ENCODE measurements at regions not wholly inside any gene's neighbourhood (a gene's known extent, or its start where the extent isn't known, plus 50 kb on each side); places are given as distances from the start of the nearest gene placed in this dataset.

DNA sequence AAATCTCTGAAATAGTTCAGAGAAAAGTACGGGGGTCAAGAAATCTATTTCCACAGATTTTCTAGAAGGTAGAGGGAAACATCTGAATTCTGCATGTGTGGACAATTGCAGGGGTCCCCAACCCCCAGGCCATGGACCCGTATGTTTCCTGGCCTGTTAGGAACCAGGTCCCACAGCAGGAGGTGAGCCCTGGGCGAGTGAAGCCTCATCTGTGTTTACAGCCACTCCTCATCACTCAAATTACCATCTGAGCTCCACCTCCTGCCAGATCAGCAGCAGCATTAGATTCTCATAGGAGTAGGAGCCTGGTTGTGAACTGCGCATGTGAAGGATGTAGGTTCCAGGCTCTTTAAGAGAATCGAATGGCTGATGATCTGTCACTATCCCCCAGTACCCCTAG lies 200.5 kb upstream of the EDIL3 start:
- Histone ChIP-seq H3K4me3 (ENCODE audit: severe bottlenecking) (no peak overlapping the region), H3K27me3 (ENCODE audit: insufficient read depth, poor library complexity, severe bottlenecking) (peaks cover 10% of the 10 kb centered on the region), H3K36me3 (ENCODE audit: low read depth) (no peaks in the 10 kb centered on the region), H3K4me1 (ENCODE audit: insufficient read depth, poor library complexity, severe bottlenecking) (no peaks in the 10 kb centered on the region), H3K27ac (ENCODE audit: poor library complexity, severe bottlenecking) (no peak overlapping the region), H3K9me3 (ENCODE audit: severe bottlenecking) (no peaks in the 10 kb centered on the region)
- ATAC-seq (ENCODE audit: low read depth) (no peak), DNase-seq (ENCODE audit: low spot score) (no peak)
- TF ChIP-seq, protein P1, sequence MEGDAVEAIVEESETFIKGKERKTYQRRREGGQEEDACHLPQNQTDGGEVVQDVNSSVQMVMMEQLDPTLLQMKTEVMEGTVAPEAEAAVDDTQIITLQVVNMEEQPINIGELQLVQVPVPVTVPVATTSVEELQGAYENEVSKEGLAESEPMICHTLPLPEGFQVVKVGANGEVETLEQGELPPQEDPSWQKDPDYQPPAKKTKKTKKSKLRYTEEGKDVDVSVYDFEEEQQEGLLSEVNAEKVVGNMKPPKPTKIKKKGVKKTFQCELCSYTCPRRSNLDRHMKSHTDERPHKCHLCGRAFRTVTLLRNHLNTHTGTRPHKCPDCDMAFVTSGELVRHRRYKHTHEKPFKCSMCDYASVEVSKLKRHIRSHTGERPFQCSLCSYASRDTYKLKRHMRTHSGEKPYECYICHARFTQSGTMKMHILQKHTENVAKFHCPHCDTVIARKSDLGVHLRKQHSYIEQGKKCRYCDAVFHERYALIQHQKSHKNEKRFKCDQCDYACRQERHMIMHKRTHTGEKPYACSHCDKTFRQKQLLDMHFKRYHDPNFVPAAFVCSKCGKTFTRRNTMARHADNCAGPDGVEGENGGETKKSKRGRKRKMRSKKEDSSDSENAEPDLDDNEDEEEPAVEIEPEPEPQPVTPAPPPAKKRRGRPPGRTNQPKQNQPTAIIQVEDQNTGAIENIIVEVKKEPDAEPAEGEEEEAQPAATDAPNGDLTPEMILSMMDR (IDR thresholded peaks at IDR 0.05; ENCODE audit: poor library complexity, severe bottlenecking), result no peak

DNA sequence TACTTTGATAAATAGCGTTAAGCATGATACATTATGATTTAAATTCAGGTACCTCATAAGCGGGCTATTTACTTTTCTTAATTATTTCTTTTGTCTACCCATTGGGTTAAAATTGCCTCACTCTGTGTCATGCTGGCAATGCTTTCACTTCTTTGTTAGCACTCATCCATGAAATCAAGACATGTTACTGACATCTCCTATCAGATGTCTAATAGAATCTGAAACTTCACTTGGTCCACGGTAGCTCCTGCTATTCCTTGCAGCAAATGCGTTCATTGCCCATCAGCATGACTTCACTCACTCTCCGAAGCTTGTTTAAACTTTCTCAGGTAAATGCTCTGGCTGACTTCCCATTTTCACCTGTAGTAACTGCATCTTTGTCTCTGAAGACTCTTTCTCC lies 193.5 kb upstream of the EDIL3 start:
- TF ChIP-seq, protein P1 (IDR thresholded peaks at IDR 0.05; ENCODE audit: poor library complexity, severe bottlenecking), result no peak
- ATAC-seq (ENCODE audit: low read depth), result no peak
- Histone ChIP-seq H3K27me3 (ENCODE audit: insufficient read depth, poor library complexity, severe bottlenecking) (peaks cover 17% of the 10 kb centered on the region), H3K27ac (ENCODE audit: poor library complexity, severe bottlenecking) (no peak overlapping the region), H3K4me1 (ENCODE audit: insufficient read depth, poor library complexity, severe bottlenecking) (no peaks in the 10 kb centered on the region), H3K36me3 (ENCODE audit: low read depth) (no peaks in the 10 kb centered on the region), H3K9me3 (ENCODE audit: severe bottlenecking) (no peaks in the 10 kb centered on the region), H3K4me3 (ENCODE audit: severe bottlenecking) (no peak overlapping the region)
- no peak for DNase-seq (ENCODE audit: low spot score)

DNA sequence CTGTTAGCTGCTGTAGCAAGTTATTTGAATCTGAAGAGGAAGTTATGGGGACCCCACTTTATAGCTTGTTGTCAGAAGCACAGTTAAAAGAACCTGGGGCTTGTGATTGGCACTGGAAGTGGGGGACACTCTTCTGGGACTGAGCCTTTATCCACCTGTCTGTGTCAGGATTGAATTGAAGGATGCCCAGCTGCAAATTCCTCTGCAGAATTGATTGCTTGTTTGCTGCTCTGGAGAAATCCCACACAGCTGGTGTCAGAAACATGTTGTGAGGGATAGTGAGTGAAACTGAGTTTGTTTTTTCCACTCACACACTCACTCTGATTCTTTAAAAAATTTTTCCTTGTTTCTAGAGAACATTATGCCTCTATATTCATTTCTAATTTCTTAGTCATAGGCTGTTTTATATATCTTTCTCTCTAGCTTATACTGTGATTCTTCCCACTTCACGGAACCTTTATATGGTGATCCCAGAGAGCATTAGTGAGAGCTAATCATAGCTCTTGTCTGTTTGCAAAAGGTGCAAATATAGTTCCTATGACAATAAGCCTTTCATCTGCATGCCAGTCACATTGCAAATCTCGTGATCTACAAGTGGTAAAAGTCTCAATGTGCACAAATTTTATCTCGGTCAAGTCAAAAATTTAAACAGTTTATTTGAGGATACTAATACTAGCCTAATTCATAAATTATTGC lies 188.5 kb upstream of the EDIL3 start:
- no peak for ATAC-seq (ENCODE audit: low read depth)
- no peak for DNase-seq (ENCODE audit: low spot score)
- H3K9me3 ChIP-seq (ENCODE audit: severe bottlenecking), result no peaks in the 10 kb centered on the region
- TF ChIP-seq, protein P1 (IDR thresholded peaks at IDR 0.05; ENCODE audit: poor library complexity, severe bottlenecking), result no peak
- H3K27me3 ChIP-seq (ENCODE audit: insufficient read depth, poor library complexity, severe bottlenecking), result peaks cover 15% of the 10 kb centered on the region
- H3K4me1 ChIP-seq (ENCODE audit: insufficient read depth, poor library complexity, severe bottlenecking), result no peaks in the 10 kb centered on the region
- no peaks in the 10 kb centered on the region for H3K36me3 ChIP-seq (ENCODE audit: low read depth)
- H3K27ac ChIP-seq (ENCODE audit: poor library complexity, severe bottlenecking), result no peak overlapping the region
- H3K4me3 ChIP-seq (ENCODE audit: severe bottlenecking), result no peak overlapping the region

DNA sequence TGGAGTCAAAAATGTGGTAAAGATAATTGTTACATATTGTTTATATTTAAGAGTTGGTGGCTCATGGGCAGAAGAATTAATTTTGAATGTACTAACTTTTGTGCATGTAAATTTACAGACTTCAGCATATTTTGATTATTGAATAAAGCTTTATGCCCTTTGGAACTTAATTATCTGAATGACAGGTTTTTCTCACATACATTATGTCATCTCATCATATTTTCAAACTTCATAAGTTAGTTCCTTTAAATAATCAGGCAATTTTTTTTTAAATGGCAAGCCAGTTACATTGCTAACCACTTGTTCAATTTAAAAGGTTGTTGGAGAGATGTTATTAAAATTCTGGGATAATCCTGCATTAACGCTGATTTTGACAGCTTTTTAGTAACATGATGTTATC lies 184.6 kb upstream of the EDIL3 start:
- ATAC-seq (ENCODE audit: low read depth), result no peak
- Histone ChIP-seq H3K27ac (ENCODE audit: poor library complexity, severe bottlenecking) (no peak overlapping the region), H3K4me1 (ENCODE audit: insufficient read depth, poor library complexity, severe bottlenecking) (no peaks in the 10 kb centered on the region), H3K36me3 (ENCODE audit: low read depth) (no peaks in the 10 kb centered on the region), H3K9me3 (ENCODE audit: severe bottlenecking) (no peaks in the 10 kb centered on the region), H3K4me3 (ENCODE audit: severe bottlenecking) (no peak overlapping the region), H3K27me3 (ENCODE audit: insufficient read depth, poor library complexity, severe bottlenecking) (peaks cover 19% of the 10 kb centered on the region)
- TF ChIP-seq, protein P1 (IDR thresholded peaks at IDR 0.05; ENCODE audit: poor library complexity, severe bottlenecking), result no peak
- DNase-seq (ENCODE audit: low spot score), result no peak

DNA sequence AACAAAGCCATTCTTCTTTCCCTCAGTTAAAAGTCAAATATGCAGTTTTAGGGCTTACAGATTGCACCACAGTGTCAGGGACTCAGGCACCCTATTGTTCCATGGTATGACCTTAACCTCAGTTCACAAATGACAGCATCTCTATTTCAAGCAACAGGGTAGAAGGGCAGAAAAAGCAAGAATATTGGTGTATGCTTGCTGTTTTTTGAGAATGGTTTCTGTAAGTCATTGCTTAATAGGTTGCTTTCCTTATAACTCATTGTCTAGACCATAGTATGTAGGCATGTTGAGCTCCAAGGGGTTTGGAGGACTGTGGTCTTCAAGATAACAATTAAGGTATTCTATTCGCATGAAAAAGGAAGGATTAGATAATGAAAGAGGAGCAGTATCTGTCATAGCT lies 183.5 kb upstream of the EDIL3 start:
- Histone ChIP-seq H3K27ac (ENCODE audit: poor library complexity, severe bottlenecking) (no peak overlapping the region), H3K4me1 (ENCODE audit: insufficient read depth, poor library complexity, severe bottlenecking) (no peaks in the 10 kb centered on the region), H3K9me3 (ENCODE audit: severe bottlenecking) (no peaks in the 10 kb centered on the region), H3K27me3 (ENCODE audit: insufficient read depth, poor library complexity, severe bottlenecking) (peaks cover 19% of the 10 kb centered on the region), H3K4me3 (ENCODE audit: severe bottlenecking) (no peak overlapping the region), H3K36me3 (ENCODE audit: low read depth) (no peaks in the 10 kb centered on the region)
- TF ChIP-seq, protein P1 (IDR thresholded peaks at IDR 0.05; ENCODE audit: poor library complexity, severe bottlenecking), result no peak
- no peak for DNase-seq (ENCODE audit: low spot score)
- ATAC-seq (ENCODE audit: low read depth), result no peak
